ENCODE measurements at regions not wholly inside any gene's neighbourhood (a gene's known extent, or its start where the extent isn't known, plus 50 kb on each side); places are given as distances from the start of the nearest gene placed in this dataset.

GRCh38 chr16:48029768-48030167 lies 126.0 kb downstream of the ABCC12 start:
- TF ChIP-seq CTCF (conservative IDR thresholded peaks at IDR 0.05 in 1 of 2, IDR thresholded peaks at IDR 0.05 in 1 of 2; ENCODE audit: extremely low read depth in 1 of 2, insufficient read depth in 1 of 2, low read depth in 1 of 2, low read length in 2 of 2), result no peak
- no peak for TF ChIP-seq EZH2 (IDR thresholded peaks at IDR 0.05; ENCODE audit: borderline replicate concordance, low read length)

All from mammary epithelial cell (primary cell).